CD4-positive, alpha-beta T cell treated with Interleukin-6 at 100 ng/mL for 8 hours (primary cell): ENCODE measurements at regions not wholly inside any gene's neighbourhood (a gene's known extent, or its start where the extent isn't known, plus 50 kb on each side); places are given as distances from the start of the nearest gene placed in this dataset.

Experiments used
- DNase-seq: peaks from one replicate; pipeline ENCODE4 v3.0.0-alpha.2; 2020; ENCODE audit warnings: mixed read lengths, low spot score

- no peak for DNase-seq
Measured at GRCh38 chr5:15206133-15206532, 293.8 kb upstream of the FBXL7 start.

- DNase-seq, result no peak
Measured at GRCh38 chr5:15203376-15203775, 296.6 kb upstream of the FBXL7 start.

GRCh38 chr5:15191012-15191411 is 309.0 kb upstream of the FBXL7 start:
- no peak for DNase-seq

- no peak for DNase-seq
Measured at GRCh38 chr5:15183520-15183919, 311.9 kb upstream of the ANKH start.

GRCh38 chr5:15170173-15170572 is 298.6 kb upstream of the ANKH start:
- no peak for DNase-seq

- DNase-seq, result no peak
Measured at GRCh38 chr5:15168358-15168757, 296.8 kb upstream of the ANKH start.

- no peak for DNase-seq
Measured at GRCh38 chr5:15160091-15160490, 288.5 kb upstream of the ANKH start.

GRCh38 chr5:15159606-15160005 is 288.0 kb upstream of the ANKH start:
- no peak for DNase-seq

GRCh38 chr5:15142458-15142857 is 270.9 kb upstream of the ANKH start:
- DNase-seq, result no peak

GRCh38 chr5:15137414-15137813 is 265.8 kb upstream of the ANKH start:
- no peak for DNase-seq

GRCh38 chr5:15135661-15136060 is 264.1 kb upstream of the ANKH start:
- no peak for DNase-seq

GRCh38 chr5:15133456-15133965 is 261.9 kb upstream of the ANKH start:
- DNase-seq, result no peak

GRCh38 chr5:15132816-15133405 is 261.3 kb upstream of the ANKH start:
- DNase-seq, result no peak

- DNase-seq, result no peak
Measured at GRCh38 chr5:15131909-15132308, 260.3 kb upstream of the ANKH start.

- DNase-seq, result no peak
Measured at GRCh38 chr5:15124871-15125568, 253.4 kb upstream of the ANKH start.

- DNase-seq, result no peak
Measured at GRCh38 chr5:15124461-15124860, 252.9 kb upstream of the ANKH start.

GRCh38 chr5:15117688-15118087 is 246.1 kb upstream of the ANKH start:
- DNase-seq, result no peak

- no peak for DNase-seq
Measured at GRCh38 chr5:15116996-15117395, 245.4 kb upstream of the ANKH start.

GRCh38 chr5:15106530-15107283 is 235.1 kb upstream of the ANKH start:
- DNase-seq, result no peak

- DNase-seq, result no peak
Measured at GRCh38 chr5:15105799-15106393, 234.3 kb upstream of the ANKH start.

- DNase-seq, result no peak
Measured at GRCh38 chr5:15103864-15104263, 232.3 kb upstream of the ANKH start.

- DNase-seq, result no peak
Measured at GRCh38 chr5:15103130-15103529, 231.6 kb upstream of the ANKH start.

GRCh38 chr5:15097552-15097951 is 226.0 kb upstream of the ANKH start:
- no peak for DNase-seq
